ENCODE measurements at regions not wholly inside any gene's neighbourhood (a gene's known extent, or its start where the extent isn't known, plus 50 kb on each side); places are given as distances from the start of the nearest gene placed in this dataset.

DNA sequence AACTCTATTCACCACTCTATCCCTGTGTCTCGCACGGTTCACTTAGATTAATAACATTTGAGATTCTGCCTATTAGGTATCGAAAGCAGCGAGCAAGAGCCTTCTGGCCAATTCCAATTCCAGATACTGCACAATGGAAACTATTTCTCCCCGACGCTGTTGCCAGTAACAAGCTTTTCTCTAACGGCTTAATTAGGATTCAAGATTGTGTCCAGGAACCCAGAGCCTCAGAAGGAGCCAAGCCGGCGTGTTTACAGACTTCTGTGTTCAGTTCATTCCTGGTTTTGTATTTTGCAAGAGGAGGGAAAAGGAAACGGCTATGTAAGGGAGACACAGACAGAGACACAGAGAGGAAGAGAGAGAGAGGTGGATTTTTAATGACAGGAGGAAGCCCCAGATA, 185.6 kb downstream of the DICER1 start:
- DNase-seq = no peak
- Histone ChIP-seq H3K27ac (no peak overlapping the region), H3K4me3 (no peak overlapping the region), H3K27me3 (no peaks in the 10 kb centered on the region), H3K4me1 (no peaks in the 10 kb centered on the region), H3K9me3 (no peaks in the 10 kb centered on the region), H3K36me3 (no peaks in the 10 kb centered on the region)
- TF ChIP-seq, protein P1, sequence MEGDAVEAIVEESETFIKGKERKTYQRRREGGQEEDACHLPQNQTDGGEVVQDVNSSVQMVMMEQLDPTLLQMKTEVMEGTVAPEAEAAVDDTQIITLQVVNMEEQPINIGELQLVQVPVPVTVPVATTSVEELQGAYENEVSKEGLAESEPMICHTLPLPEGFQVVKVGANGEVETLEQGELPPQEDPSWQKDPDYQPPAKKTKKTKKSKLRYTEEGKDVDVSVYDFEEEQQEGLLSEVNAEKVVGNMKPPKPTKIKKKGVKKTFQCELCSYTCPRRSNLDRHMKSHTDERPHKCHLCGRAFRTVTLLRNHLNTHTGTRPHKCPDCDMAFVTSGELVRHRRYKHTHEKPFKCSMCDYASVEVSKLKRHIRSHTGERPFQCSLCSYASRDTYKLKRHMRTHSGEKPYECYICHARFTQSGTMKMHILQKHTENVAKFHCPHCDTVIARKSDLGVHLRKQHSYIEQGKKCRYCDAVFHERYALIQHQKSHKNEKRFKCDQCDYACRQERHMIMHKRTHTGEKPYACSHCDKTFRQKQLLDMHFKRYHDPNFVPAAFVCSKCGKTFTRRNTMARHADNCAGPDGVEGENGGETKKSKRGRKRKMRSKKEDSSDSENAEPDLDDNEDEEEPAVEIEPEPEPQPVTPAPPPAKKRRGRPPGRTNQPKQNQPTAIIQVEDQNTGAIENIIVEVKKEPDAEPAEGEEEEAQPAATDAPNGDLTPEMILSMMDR (IDR thresholded peaks at IDR 0.05) = no peak
- TF ChIP-seq POLR2A (IDR thresholded peaks at IDR 0.05) = no peak
- intact Hi-C loops (cut with DNase I) = no loop called here
- whole genome bisulfite sequencing (ENCODE audit: insufficient coverage, low coverage, low lambda C conversion rate, missing lambda C conversion rate) = 55% methylated on average over 10 of the region's 10 CpGs
- no peak for ATAC-seq

DNA sequence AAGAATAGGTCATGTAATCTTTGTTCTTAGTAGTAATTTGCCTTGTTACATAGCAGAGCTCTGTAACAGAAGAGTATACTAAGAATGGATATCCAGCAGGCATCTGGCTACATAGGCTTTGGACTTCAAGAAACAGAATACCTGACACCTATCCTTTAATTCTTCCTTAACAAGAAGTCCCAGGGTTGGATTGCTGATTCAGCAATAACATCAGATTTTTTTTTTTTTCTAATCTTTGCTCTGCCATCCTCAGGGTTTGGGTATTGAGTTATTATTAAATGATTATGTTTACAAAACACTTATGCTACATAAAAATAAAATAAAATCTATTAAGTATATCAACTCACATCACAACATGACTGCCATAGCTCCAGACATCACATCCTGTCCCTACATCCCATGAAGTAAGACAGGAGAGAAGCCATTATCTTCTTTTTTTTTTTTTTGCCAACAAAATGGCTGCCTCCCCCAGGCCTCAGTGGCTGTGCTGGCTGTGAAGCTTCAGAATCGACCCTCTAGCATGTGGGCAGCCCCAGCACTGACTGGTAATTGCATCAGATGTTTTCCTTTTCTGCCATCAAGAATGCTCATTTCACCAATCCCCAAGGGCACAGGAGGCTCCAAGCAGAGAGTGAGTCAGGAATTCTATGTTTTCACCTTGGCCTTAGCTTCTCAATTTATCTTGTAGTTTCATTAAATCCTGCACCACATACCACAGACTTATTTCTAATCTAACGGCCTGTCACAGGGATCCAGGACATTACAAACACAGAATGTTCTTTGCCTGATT, 186.2 kb downstream of the DICER1 start:
- intact Hi-C loops (cut with DNase I) = no loop called here
- Histone ChIP-seq H3K4me1 (no peaks in the 10 kb centered on the region), H3K36me3 (no peaks in the 10 kb centered on the region), H3K4me3 (no peak overlapping the region), H3K9me3 (no peaks in the 10 kb centered on the region), H3K27me3 (no peaks in the 10 kb centered on the region), H3K27ac (no peak overlapping the region)
- TF ChIP-seq POLR2A (IDR thresholded peaks at IDR 0.05) = no peak
- TF ChIP-seq, protein P1 (IDR thresholded peaks at IDR 0.05) = no peak
- no peak for DNase-seq
- ATAC-seq = no peak
- 59% methylated on average over 2 of the region's 2 CpGs for WGBS (ENCODE audit: insufficient coverage, low coverage, low lambda C conversion rate, missing lambda C conversion rate)

DNA sequence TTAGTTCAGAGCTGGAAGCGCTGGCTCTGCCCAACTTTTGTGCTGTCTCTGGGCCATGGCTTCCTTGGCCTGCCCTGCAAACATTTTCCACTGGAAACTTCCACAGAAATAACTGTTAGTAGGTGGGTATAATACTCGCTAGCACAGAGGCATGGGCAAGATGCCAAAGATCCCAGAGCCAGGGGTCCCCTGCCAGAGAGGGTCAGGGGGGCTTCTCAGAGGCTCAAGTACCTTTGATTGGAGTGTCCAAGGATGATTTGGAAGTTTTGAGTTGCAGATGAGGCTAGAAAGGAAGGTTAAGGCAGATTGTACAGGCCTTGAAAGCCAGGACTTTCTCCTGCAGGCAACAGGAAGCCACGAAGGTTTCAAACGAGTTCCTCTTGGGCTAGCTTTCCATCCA, 187.6 kb downstream of the DICER1 start:
- ATAC-seq = no peak
- no peaks in the 10 kb centered on the region for H3K36me3 ChIP-seq
- no peaks in the 10 kb centered on the region for H3K4me1 ChIP-seq
- H3K4me3 ChIP-seq = no peak overlapping the region
- intact Hi-C loops (cut with DNase I) = no loop called here
- WGBS (ENCODE audit: insufficient coverage, low coverage, low lambda C conversion rate, missing lambda C conversion rate) = 33% methylated on average over 4 of the region's 4 CpGs
- H3K27ac ChIP-seq = no peak overlapping the region
- H3K27me3 ChIP-seq = no peaks in the 10 kb centered on the region
- TF ChIP-seq POLR2A (IDR thresholded peaks at IDR 0.05) = no peak
- TF ChIP-seq, protein P1 (IDR thresholded peaks at IDR 0.05) = no peak
- DNase-seq = no peak
- no peaks in the 10 kb centered on the region for H3K9me3 ChIP-seq

DNA sequence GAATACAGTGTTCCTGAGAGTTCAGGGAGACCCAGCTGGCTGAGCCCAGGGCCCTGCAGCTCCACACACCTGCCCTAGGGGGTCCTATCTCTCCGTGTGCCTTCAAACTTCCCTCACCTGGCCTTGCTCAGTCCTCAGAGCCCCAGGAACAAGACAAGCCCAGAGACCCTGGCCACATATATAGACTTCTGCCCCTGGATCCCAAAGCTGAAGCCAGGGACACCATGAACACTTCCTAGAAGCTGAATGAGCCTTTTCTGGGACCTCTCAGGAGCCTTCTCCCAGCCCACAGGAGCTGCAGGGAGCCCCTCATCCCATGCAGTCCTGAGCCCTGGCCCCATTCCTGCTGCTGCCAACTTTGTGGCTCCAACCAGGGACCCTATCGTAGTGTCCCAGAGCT, 190.5 kb downstream of the DICER1 start:
- no peaks in the 10 kb centered on the region for H3K4me1 ChIP-seq
- ATAC-seq (no peak), DNase-seq (no peak)
- no peak for TF ChIP-seq POLR2A (IDR thresholded peaks at IDR 0.05)
- TF ChIP-seq, protein P1 (IDR thresholded peaks at IDR 0.05) = no peak
- H3K9me3 ChIP-seq = no peaks in the 10 kb centered on the region
- no peak overlapping the region for H3K4me3 ChIP-seq
- H3K36me3 ChIP-seq = no peaks in the 10 kb centered on the region
- H3K27ac ChIP-seq = no peak overlapping the region
- 29% methylated on average over 1 of the region's 2 CpGs for WGBS (ENCODE audit: insufficient coverage, low coverage, low lambda C conversion rate, missing lambda C conversion rate)
- intact Hi-C loops (cut with DNase I) = no loop called here
- H3K27me3 ChIP-seq = no peaks in the 10 kb centered on the region

Data from right lobe of liver (tissue), 6 donors.